HG03045 (cell line): ENCODE measurements at regions not wholly inside any gene's neighbourhood (a gene's known extent, or its start where the extent isn't known, plus 50 kb on each side); places are given as distances from the start of the nearest gene placed in this dataset.

Source experiments
- ATAC-seq: cut with Tn5 transposase; IDR thresholded peaks from one replicate; pipeline ENCODE4 v1.9.1; 2021; ENCODE audit warnings: mild to moderate bottlenecking, moderate library complexity; ENCODE audit not compliant: unreplicated experiment

DNA sequence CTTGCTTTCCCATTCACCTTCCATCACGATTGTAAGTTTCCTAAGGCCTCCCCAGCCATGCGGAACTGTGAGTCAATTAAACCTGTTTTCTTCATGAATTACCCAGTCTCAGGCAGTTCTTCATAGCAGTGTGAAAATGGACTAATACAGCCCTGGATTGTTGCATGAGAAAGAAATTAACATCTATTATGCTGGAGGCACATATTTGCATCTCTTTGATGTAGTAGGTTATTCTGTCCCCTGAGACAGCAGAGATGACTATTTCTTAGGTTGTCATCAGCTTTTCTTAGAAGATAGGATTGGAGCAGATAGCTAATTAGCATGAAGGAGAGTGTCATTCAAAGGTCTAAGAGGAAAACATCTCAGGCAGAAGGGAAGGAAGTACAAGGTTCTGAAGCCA lies 166.2 kb downstream of the OMA1 start:
- ATAC-seq, result no peak

DNA sequence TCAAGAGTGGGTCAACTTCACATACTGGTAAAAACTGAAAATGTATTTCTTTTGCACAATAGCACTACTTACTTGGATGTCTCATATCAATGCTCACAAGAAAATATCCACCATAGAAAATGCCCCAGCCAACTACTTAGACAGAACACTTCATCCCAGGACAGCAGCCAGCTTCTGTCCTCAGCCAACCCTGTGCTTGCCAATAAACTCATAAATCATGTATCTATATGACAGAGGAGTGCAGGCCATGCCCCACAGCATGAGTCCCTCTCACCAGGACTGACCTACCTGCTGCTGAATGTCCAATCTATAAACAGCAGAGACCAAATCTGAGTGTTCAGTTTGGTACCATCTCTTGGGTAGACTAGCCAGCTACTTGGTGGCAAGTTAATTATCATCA lies 179.3 kb downstream of the OMA1 start:
- ATAC-seq, result no peak

DNA sequence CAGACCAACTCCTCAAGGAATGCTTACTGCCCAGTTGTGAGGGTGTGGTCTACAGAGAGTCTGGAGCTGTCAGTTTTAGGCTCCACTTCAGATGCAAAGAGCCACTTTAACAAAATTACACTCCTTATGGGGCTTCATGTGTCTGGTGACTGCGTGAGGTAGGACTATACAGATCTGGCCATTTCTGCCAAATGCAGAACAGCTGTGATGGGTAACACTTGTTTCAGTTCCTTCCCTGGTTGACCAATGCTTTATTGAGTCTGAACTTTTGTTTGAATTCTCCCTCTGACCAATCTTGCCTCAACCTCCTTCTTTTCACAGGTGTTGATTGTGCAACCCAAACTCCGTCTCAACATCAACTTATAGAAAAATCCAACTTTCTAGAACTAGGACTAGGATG lies 181.2 kb downstream of the OMA1 start:
- ATAC-seq, result no peak

DNA sequence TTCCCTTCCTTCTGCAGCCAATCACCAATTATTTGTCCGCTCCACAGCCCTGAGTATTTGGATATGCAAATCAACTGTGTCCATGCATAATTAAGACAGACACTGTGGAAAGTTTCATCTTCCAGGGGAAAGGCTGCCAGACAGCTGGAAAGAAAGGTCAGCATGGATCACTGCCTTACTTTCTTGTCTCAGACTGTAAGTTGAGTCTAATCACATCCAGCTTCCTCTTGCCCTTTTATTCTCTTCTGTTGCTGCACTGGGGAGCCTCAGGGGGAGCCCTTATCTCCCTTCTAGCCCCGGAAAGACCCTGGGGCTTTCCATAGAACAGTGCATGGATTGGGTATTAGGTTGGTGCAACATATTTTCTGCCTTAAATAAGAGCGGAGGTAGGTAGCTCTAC lies 182.9 kb downstream of the OMA1 start:
- no peak for ATAC-seq

DNA sequence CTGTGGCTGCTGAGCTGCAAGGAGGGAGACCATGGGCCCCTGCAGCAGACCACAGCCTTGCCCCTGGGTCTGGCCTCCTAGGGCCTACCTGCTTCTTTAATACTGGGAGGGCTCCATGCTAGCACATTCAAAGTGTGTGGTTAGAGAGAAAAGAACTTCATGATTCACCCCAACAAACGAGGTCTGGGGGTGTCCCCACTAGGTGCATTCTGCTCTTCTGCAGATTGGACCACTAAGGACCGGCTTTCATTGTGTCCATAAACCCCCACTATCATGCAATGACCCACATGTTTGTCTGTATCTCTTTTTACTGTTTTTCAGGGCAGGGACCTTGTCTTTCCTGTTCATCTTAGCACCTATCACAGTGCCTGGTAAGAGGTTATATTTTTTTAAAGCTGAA lies 185.4 kb downstream of the OMA1 start:
- ATAC-seq, result no peak

DNA sequence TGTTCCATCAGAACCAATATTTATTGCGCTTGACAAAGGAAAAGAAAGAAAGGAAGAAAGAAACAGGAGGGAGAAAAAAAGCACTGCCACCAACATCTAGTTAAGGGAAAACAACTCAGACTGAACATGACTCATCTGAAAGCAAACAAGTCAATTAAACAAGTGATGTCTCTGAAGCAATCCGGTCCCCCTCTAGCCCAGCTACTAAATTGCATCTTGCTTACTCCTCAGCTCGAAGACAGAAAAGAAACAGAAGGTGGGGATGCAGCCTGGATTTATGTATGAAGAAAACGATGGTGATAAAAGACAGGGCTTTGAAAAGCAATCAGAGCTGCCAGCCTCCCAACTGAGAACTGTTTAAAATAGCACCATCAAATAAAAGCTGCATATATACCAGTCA lies 188.2 kb downstream of the OMA1 start:
- ATAC-seq, result no peak

DNA sequence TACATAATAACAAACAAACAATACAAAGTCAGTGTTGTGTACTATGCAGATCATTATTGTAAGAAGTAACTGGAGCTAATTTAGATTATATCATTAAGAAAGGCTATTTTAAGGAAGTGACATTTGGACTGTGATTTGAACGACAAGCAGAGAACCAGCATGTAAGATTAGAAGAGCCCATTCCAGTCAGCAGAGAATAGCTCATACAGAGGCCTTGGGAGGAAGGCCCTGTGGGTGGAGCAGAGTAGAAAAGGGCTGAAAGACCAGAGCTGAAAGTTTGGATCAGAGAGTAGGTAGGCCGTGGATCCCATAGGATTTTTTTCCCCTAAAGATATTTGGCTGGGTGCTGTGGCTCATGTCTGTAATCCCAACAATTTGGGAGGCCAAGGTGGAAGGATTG lies 190.1 kb downstream of the OMA1 start:
- ATAC-seq, result no peak

DNA sequence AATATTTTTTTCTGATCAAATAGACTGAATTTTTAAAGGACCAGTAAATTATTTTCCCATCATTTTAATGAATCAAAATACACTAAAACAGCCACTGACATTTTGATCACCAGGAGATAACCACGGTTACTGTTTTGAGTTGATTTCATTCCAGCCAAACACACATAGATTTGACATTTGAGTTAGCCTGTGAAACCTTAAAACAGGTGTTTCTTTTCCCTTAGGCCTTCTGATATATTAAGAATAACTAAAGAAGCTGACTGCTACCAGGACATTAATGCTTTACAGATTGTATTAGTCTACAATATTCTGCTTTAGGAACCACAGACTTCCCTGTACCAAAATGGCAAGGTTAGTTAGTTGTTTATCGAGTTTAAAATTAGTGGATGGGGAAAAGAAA lies 193.4 kb downstream of the OMA1 start:
- no peak for ATAC-seq

DNA sequence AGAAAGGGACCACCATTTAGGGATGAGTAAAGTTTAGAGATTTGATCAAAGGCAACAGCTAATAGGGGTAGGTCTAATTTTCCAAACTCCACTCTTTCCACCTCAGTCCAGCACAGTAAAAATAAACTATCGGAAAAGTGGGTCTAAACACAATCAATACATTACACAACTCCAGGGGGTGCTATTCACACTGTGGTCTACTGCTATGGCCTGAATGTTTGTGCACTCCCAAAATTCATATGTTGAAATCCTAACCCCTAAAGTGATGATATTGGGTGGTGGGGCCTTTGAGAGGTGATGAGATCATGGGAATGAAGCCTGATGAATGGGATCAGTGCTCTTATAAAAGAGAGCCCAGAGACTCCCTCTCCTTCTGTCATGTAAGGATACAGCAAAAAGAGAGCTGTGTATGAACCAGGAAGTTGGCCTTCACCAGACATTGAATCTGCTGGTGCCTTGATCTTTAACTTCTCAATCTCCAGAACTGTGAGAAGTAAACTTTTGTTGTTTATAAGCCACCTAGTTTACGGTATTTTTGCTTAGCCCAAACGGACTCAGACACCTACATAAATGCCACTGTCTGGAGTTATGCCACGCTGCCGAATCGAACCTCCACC lies 193.9 kb downstream of the OMA1 start:
- ATAC-seq, result no peak

DNA sequence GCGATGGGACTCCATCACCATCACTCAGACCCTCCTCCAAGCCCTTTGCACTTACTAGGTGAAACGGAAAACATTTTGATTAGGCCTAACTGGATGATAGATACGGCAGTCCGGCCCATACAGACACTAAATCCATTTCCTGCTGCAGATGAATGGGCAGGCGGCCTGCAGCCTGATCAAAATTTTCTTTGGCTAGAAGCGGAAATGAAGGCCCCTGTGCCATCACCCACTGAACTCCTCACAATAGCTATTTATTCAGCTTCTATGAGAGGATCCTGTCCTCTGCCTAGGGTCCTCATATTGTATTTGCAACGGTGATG lies 200.5 kb downstream of the OMA1 start:
- ATAC-seq, result no peak

DNA sequence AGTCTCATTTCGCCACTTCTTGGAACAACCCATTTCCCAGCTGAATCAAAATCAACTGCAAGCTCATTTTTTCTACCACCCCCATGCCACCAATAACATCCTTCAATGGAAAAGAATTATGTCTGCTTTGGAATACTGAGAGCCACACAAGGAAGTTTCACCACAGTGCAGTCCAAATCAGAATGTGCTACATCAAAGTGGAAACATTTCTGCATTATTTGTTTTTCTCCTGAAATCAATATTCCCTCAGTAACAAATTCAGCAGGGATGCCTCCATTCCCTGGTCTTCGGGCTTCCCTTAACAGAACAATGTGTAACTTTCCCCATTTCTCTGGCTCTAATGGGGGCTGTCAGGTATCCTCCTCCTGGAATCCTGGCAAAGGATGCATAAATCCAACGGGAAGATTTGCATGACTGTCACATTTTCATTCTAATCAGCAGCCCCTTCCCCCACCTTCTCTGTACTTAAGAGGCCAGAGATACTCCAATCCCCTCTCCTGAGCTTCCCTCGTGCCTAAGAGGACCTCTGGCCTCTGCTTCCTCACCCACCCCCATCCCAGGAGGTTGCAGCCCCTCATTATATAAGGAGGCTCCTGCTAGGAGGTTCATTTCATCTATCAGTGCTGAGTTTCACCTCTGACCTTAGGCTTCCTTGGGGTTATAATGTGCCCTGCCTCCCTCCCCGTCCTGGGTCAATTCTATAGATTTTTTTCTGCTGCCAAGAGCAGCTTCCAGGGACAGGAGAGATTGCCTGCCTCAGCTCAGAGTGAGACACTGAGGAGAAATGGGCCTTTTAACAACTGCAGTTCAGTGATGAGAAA lies 201.1 kb downstream of the OMA1 start:
- no peak for ATAC-seq

DNA sequence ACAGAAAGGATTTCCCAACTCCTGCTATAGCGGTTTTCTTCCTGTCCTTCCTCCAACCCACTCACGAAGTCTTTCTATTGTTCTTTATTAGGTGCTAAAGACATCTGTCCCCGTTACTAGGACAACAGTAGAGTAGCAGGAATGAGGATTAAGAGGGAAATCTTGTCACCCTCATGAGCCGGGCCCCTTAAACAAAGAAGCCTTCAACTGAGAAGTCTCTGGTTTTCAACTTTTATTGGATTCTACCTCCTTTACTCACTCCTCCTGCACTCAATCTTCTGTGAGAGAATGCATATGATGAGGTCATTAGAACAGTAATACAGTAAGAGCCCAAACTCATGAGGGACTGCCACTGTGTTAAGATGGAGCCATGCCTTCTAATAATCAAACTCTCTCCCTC lies 206.3 kb downstream of the OMA1 start:
- no peak for ATAC-seq

DNA sequence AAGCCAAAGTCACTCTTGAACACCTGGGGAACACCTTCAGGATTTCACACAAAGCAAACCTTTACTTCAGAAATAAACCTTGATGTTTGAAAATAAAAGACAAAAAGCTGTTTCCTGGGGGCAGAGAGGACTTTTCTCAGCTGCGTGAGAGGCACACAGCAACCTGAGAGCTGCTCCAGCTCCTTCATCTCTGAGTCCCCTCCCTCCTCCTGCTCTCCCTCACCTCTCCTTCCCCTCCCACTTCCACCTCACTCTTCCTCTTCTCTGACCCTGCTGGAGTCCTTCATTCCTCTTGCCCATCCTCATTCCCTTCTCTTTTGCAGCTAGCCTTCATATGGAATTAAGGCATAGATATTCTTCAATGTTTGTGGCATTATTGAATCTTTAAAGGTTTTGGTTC lies 208.4 kb downstream of the OMA1 start:
- no peak for ATAC-seq

DNA sequence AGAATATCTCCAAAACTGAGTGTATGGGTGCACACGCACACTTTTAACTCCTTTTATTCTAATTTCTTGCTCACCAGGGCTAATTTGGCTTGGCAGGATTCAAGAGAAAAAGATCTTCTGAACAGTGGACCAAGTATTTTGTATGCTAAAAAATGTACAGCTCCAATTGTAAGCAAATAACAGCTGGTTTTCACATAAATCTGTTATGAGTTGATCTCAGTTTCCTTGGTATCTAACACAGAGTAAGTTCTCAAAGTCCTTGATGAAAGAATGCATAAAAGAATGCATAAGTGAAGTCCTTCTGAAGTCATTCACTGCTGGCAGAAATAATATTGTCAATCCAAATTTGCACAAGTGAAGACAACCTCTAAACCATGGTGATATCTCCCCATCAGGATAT lies 213.0 kb downstream of the OMA1 start:
- no peak for ATAC-seq

DNA sequence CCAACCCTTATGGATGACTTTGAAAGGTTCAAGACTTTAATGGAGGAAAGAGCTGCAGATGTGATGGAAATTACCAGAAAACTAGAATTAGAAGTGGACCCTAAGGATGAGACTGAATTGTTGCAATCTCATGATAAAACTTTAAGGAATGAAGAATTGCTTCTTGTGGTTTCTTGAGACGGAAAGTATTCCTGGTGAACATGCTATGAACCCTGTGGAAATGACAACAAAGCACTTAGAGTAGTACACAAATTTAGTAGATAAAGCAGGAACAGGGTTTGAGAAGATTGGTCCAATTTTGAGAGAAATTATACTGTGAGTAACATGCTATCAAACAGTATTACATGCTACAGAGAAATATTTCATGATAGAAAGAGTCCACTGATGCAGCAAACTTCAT lies 215.4 kb downstream of the OMA1 start:
- ATAC-seq, result no peak

DNA sequence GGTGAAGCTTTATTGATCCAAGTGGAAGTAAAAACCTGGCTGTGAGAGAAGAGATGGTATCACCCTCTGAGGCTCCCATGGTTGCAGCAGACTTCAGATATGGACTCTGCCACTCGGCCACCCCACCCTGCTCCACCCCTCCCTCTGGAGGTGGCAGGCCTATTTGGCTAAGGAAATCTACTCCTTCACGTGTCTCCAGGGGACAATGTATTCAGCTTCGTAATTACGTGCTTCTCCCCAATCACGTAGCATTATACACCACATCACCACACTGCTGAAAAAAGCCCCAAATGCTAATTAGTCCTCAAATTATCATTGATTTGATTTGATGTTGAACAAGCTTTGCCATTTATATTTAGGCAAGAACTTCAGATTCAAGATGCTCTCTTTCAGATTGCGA lies 220.7 kb downstream of the OMA1 start:
- no peak for ATAC-seq

DNA sequence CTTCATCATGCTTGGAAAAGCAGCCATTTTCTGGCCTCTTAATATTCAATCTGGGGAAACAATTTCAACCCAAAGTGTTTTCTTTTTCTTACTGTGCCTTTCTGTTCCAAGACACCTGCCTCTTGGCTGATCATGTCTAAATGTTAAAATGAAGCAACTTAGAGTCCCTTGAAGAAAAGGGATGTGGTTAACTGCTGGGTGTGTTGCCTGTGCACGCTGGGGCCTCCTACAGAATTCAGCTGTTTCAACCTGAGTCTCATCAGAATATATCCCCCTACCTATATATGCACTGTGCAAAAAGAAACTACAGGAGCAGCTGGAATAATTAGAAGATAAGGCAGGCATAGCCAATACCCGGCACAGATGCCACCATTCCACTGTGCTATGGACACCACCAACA lies 222.0 kb downstream of the OMA1 start:
- ATAC-seq, result no peak

DNA sequence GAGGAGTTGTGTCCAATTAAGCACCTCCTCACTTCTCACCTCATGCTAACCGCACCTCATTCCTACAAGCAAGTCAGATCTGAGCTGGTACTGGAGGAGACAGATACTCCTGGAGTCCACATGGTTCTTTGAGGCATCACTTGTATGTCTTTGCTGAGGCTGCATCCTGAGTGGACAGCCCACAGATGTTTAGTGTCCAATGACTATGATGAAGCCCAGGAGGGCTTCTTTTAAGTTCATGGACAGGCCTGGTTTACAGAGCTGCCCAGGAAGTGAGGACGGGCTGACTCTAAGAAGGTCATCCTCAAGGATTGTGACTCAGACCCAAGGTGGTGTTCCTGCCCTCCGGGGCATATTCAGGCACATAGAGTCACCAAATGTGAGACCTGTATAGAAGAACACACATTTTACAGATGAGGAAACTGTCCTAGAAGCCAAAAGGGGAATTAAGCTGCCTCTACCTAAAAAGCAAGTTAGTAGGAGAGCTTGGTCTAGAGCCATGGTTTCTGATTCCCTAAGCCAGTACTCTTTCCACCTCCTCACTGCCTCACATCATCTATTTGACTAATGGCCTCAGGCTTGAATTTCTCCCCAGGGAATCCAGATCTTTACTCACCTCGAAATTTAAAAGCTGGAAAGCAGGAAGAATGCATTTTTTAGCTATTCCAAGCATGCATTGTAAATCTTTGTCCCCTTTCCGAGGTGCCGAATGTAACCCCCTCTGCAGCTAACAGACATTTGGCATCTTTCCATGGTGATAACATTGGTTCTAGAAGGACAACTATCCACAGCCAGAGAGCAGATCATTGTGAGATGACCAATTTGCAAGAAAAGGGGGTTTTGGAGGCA lies 228.1 kb downstream of the OMA1 start:
- no peak for ATAC-seq

DNA sequence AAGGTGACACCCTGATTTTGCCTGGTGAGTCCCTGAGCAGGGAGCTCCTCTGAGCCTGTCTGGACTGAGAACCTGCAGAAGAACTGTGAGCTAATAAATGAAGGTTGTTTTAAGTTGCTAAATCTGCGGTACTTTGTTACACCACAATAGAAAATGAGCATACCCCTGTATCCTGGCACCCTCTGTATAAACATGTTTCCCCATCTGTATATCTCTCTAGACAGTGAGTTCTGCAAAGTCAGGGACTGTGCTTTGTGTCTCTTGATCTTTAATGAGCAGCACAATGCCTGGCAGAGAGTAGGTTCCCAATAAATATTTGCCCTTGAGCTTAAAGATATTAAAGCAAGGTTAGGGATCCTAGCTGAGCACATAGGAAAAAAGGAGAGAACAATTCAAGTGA lies 228.8 kb downstream of the OMA1 start:
- no peak for ATAC-seq

DNA sequence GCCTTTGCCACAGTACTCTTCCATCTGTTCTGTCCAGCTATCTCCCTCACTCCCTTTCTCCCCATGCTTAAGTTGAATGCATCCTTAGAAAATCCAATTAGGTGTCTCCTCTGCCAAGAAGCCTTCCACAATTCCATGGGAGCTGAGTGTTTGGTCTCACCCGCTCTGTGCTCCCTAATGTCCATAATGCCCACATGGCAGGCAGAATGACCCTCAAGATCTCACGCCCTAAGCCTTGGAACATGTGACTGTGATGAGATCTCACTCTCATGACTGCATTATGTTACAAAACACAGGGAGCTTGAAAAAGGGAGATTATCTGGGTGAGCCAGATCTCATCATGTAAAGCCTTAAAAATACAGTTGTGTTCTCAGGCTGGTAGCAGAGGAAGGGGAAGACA lies 229.4 kb downstream of the OMA1 start:
- no peak for ATAC-seq

DNA sequence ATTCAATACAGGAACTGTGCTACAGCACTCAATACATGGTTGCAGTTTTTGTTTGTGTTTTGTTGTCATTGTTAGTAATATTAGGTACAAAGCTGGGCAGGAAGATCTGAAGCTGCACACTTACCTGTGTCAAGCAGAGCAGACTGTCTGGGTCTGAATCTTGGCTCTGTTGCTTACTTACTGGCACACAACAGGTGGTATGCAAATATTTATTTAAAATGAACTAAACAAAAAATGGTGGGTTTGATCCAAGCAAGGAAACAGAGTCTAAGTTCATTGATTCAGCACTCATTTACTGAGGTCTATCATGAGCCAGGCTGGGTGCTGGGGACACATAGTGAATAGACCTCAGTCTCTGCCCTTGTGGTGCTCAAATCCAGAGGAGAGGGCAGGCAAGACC lies 230.4 kb downstream of the OMA1 start:
- ATAC-seq, result no peak

DNA sequence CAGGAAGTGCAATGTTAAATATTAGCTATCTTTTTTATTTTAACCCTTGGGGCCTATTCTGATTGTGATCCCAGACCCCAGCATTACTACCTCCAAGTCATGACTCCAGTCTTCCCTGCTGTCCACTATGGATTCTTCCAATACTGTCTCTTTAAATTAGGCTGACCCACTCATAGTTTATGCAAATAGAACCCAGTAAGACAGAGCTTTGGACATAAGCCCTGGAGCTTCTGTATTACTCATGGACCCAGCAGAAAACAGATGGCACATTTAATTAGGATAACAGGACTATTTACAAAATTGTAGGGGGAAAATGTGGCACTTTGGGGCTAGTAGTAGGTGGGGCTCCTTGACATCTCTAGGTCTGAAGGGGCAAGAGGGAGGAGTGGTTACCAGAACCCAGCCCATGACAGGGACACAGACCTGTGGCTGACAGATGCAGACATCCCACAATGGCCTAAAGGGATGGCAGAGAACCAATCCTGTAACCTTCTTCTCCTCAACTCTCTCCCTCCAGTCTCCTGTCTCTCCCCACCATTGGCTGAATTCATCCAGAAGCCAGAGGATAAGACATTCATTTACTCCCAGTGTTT lies 233.5 kb downstream of the OMA1 start:
- no peak for ATAC-seq
